Gastroesophageal sphincter (tissue), 2 donors: ENCODE measurements at regions not wholly inside any gene's neighbourhood (a gene's known extent, or its start where the extent isn't known, plus 50 kb on each side); places are given as distances from the start of the nearest gene placed in this dataset.

Experiments
- EP300 ChIP-seq: sonication (generic); formaldehyde crosslinking; IDR thresholded peaks from one replicate; pipeline ENCODE4 v1.6.1; 2017; ENCODE audit warnings: antibody characterized with exemption, mild to moderate bottlenecking
- POLR2A ChIP-seq, 2 donors: fragments of 450-650 bp; IDR thresholded peaks; one replicate each; pipeline ENCODE4 v1.6.1; 2017; ENCODE audit warnings: antibody characterized with exemption in 2 of 2, mild to moderate bottlenecking in 2 of 2, moderate library complexity in 1 of 2

DNA sequence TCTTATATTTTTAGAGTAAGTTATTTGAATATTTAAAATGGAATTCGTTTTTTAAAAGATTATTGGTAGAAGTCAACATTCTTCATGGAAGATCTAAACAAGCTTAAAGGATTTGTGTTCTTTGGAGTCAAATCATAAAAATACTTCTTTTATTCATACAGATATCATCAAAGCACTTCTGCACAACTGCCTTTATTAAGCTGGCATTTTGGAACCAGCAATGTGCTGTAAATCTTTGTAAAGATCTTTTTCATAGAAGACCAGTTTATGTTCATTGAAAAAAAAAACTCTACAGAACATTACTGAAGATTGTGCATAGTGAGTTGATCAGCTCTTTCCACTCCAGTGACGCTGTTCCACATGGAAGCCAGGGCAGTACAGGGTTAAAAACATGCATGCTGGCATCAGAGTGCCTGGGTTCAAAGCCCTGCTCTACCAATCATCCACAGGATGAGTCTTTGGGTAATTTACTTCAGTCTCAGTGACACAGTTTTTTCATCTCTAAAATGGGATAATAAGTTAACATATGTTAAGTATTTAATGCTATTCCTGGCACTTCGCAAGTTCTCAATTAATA is 109.6 kb upstream of the SLC38A4 start:
- no peak for TF ChIP-seq POLR2A (IDR thresholded peaks at IDR 0.05)
- TF ChIP-seq EP300 = no peak
